Ascending aorta (tissue), 2 donors: ENCODE measurements at regions not wholly inside any gene's neighbourhood (a gene's known extent, or its start where the extent isn't known, plus 50 kb on each side); places are given as distances from the start of the nearest gene placed in this dataset.

Experiments
- DNase-seq, 2 donors: peaks; one replicate each; pipeline ENCODE4 v3.0.0-alpha.2; 2019; ENCODE audit warnings: low spot score in 2 of 2
- H3K27ac ChIP-seq, 2 donors: fragments of 200-600 bp; sonication (generic); one replicate each; pipeline ENCODE4 v1.5.1; 2016 to 2017; ENCODE audit warnings: mild to moderate bottlenecking in 1 of 2
- H3K27me3 ChIP-seq: fragments of 200-600 bp; sonication (generic); one replicate; pipeline ENCODE4 v1.5.1; 2017
- H3K36me3 ChIP-seq, 2 donors: fragments of 200-600 bp; sonication (generic); one replicate each; pipeline ENCODE4 v1.5.1; 2016
- H3K4me1 ChIP-seq, 2 donors: fragments of 200-600 bp; sonication (generic); one replicate each; pipeline ENCODE4 v1.5.1; 2016 to 2017; ENCODE audit warnings: mild to moderate bottlenecking in 1 of 2
- H3K4me3 ChIP-seq, 2 donors: fragments of 200-600 bp; sonication (generic); one replicate each; pipeline ENCODE4 v1.5.1; 2016 to 2017; ENCODE audit warnings: mild to moderate bottlenecking in 1 of 2
- H3K9me3 ChIP-seq, 2 donors: fragments of 200-600 bp; sonication (generic); one replicate each; pipeline ENCODE4 v1.5.1; 2016
- CTCF ChIP-seq, 3 experiments: fragments of 200-600 bp in 2 of 3; fragments of 450-650 bp in 1 of 3; sonication (generic) in 2 of 3; IDR thresholded peaks; one replicate each; pipeline ENCODE4 v1.5.1; 2016 to 2019; ENCODE audit warnings: antibody characterized with exemption in 3 of 3, mild to moderate bottlenecking in 1 of 3, moderate library complexity in 1 of 3
- intact Hi-C: fragments of 100-400 bp; cut with DNase I; formaldehyde crosslinking; loops from one replicate; pipeline ENCODE4 v1.15.1; 2023

- no peaks in the 10 kb centered on the region for H3K9me3 ChIP-seq
- no peak for TF ChIP-seq CTCF (IDR thresholded peaks at IDR 0.05)
- H3K27me3 ChIP-seq = no peaks in the 10 kb centered on the region
- intact Hi-C loops = no loop called here
- no peak overlapping the region for H3K27ac ChIP-seq
- no peak for DNase-seq
- no peaks in the 10 kb centered on the region for H3K36me3 ChIP-seq
- H3K4me1 ChIP-seq = no peaks in the 10 kb centered on the region
- H3K4me3 ChIP-seq = no peak overlapping the region
These were observed 89.0 kb upstream of the PNPT1 start for GRCh38 chr2:55782528-55783173.

- no peak for DNase-seq
- Histone ChIP-seq H3K27ac (no peak overlapping the region), H3K9me3 (no peaks in the 10 kb centered on the region), H3K36me3 (no peaks in the 10 kb centered on the region), H3K4me3 (no peak overlapping the region), H3K27me3 (no peaks in the 10 kb centered on the region), H3K4me1 (no peaks in the 10 kb centered on the region)
- intact Hi-C loops = no loop called here
- no peak for TF ChIP-seq CTCF (IDR thresholded peaks at IDR 0.05)
These were observed 87.9 kb upstream of the PNPT1 start for GRCh38 chr2:55781542-55781941.

GRCh38 chr2:55780697-55781096, 87.1 kb upstream of the PNPT1 start:
- no peaks in the 10 kb centered on the region for H3K36me3 ChIP-seq
- no peak overlapping the region for H3K4me3 ChIP-seq
- H3K27ac ChIP-seq = no peak overlapping the region
- intact Hi-C loops = no loop called here
- TF ChIP-seq CTCF (IDR thresholded peaks at IDR 0.05) = no peak
- no peaks in the 10 kb centered on the region for H3K27me3 ChIP-seq
- no peak for DNase-seq
- no peaks in the 10 kb centered on the region for H3K9me3 ChIP-seq
- H3K4me1 ChIP-seq = no peaks in the 10 kb centered on the region

- Histone ChIP-seq H3K4me3 (no peak overlapping the region), H3K4me1 (no peaks in the 10 kb centered on the region), H3K27ac (no peak overlapping the region), H3K9me3 (no peaks in the 10 kb centered on the region), H3K36me3 (no peaks in the 10 kb centered on the region), H3K27me3 (no peaks in the 10 kb centered on the region)
- no peak for TF ChIP-seq CTCF (IDR thresholded peaks at IDR 0.05)
- intact Hi-C loops = loop anchor here (5.0 to 10.0 kb wide), 2 partner anchors 63 to 145 kb away; partner anchors contain the start of gene EFEMP1
- no peak for DNase-seq
These were observed 86.1 kb upstream of the PNPT1 start for GRCh38 chr2:55779459-55780421.

GRCh38 chr2:55776966-55777365, 83.3 kb upstream of the PNPT1 start:
- Histone ChIP-seq H3K27me3 (no peaks in the 10 kb centered on the region), H3K9me3 (no peaks in the 10 kb centered on the region), H3K27ac (no peak overlapping the region), H3K4me1 (peaks cover 0 to 2% of the 10 kb centered on the region in 2 donors), H3K4me3 (no peak overlapping the region), H3K36me3 (no peaks in the 10 kb centered on the region)
- intact Hi-C loops = loop anchor here (5.0 to 10.0 kb wide), 2 partner anchors 65 to 148 kb away; partner anchors contain the start of gene EFEMP1
- TF ChIP-seq CTCF (IDR thresholded peaks at IDR 0.05) = no peak
- DNase-seq = no peak
